NCI-H2196 treated with DMSO at 0.1 percent for 48 hours (cell line): ENCODE measurements at regions not wholly inside any gene's neighbourhood (a gene's known extent, or its start where the extent isn't known, plus 50 kb on each side); places are given as distances from the start of the nearest gene placed in this dataset.
"Not testable (repeated sequence)": the region's sequence is repeated elsewhere in the genome, so short reads cannot be mapped to it uniquely, and the experiment has no call there.

ENCODE experiments used
- DNase-seq: peaks from one replicate; lab custom pipeline; 2025; ENCODE audit not compliant: unreplicated experiment; lab: John Stamatoyannopoulos, UW

GRCh38 chr4:127469542-127469941, 163.2 kb upstream of the INTU start:
- DNase-seq: no peak

- no peak for DNase-seq
These were observed 162.6 kb upstream of the INTU start for GRCh38 chr4:127469959-127470809.

- DNase-seq: not testable (repeated sequence)
These were observed 154.5 kb upstream of the INTU start for GRCh38 chr4:127478271-127478670.

- DNase-seq: no peak
These were observed 153.6 kb upstream of the INTU start for GRCh38 chr4:127479031-127479622.

GRCh38 chr4:127482049-127482448, 150.7 kb upstream of the INTU start:
- no peak for DNase-seq

GRCh38 chr4:127484117-127484516, 148.6 kb upstream of the INTU start:
- no peak for DNase-seq

- DNase-seq: no peak
These were observed 146.5 kb upstream of the INTU start for GRCh38 chr4:127486248-127486647.

- no peak for DNase-seq
These were observed 141.2 kb upstream of the INTU start for GRCh38 chr4:127491571-127491970.

GRCh38 chr4:127496875-127497274, 135.9 kb upstream of the INTU start:
- not testable (repeated sequence) for DNase-seq

- no peak for DNase-seq
These were observed 134.4 kb upstream of the INTU start for GRCh38 chr4:127498366-127498765.

GRCh38 chr4:127500242-127500641, 132.5 kb upstream of the INTU start:
- no peak for DNase-seq

- no peak for DNase-seq
These were observed 131.7 kb upstream of the INTU start for GRCh38 chr4:127501103-127501502.

GRCh38 chr4:127503111-127503510, 129.6 kb upstream of the INTU start:
- DNase-seq: no peak

- no peak for DNase-seq
These were observed 127.6 kb upstream of the INTU start for GRCh38 chr4:127505203-127505602.

- no peak for DNase-seq
These were observed 126.5 kb upstream of the INTU start for GRCh38 chr4:127506283-127506682.

GRCh38 chr4:127509155-127509554, 123.6 kb upstream of the INTU start:
- DNase-seq: no peak

- not testable (repeated sequence) for DNase-seq
These were observed 120.1 kb upstream of the INTU start for GRCh38 chr4:127512672-127513071.

GRCh38 chr4:127515259-127515658, 117.5 kb upstream of the INTU start:
- not testable (repeated sequence) for DNase-seq

- no peak for DNase-seq
These were observed 114.7 kb upstream of the INTU start for GRCh38 chr4:127518046-127518445.

GRCh38 chr4:127521463-127521862, 111.3 kb upstream of the INTU start:
- no peak for DNase-seq

- no peak for DNase-seq
These were observed 109.4 kb upstream of the INTU start for GRCh38 chr4:127523369-127523768.

GRCh38 chr4:127525608-127526007, 107.1 kb upstream of the INTU start:
- DNase-seq: no peak

- DNase-seq: no peak
These were observed 104.5 kb upstream of the INTU start for GRCh38 chr4:127528302-127528701.
